ENCODE measurements at regions not wholly inside any gene's neighbourhood (a gene's known extent, or its start where the extent isn't known, plus 50 kb on each side); places are given as distances from the start of the nearest gene placed in this dataset.

DNA sequence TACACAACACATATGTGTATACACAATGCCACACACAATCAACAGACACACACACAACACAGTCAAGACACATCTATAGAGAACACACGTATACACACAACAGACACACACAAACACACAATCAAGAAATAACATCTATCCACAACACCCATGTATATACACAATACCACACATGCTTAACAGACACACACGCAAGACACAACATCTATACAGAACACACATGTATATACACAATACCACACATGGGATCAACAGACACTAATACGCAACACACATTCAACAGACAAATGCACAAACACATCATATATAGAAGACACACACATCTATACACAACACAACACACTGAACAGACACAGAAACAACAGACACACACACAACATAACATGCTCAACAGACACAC, 234.8 kb downstream of the SHOX start:
- no peaks in the 10 kb centered on the region for H3K36me3 Mint-ChIP-seq
- peaks cover 16% of the 10 kb centered on the region for H3K27me3 Mint-ChIP-seq (ENCODE audit: low read depth)
- no peaks in the 10 kb centered on the region for H3K4me1 Mint-ChIP-seq
- no peak for DNase-seq (ENCODE audit: low spot score in 2 of 2, unreplicated experiment in 2 of 2)
- TF ChIP-seq, protein P1, sequence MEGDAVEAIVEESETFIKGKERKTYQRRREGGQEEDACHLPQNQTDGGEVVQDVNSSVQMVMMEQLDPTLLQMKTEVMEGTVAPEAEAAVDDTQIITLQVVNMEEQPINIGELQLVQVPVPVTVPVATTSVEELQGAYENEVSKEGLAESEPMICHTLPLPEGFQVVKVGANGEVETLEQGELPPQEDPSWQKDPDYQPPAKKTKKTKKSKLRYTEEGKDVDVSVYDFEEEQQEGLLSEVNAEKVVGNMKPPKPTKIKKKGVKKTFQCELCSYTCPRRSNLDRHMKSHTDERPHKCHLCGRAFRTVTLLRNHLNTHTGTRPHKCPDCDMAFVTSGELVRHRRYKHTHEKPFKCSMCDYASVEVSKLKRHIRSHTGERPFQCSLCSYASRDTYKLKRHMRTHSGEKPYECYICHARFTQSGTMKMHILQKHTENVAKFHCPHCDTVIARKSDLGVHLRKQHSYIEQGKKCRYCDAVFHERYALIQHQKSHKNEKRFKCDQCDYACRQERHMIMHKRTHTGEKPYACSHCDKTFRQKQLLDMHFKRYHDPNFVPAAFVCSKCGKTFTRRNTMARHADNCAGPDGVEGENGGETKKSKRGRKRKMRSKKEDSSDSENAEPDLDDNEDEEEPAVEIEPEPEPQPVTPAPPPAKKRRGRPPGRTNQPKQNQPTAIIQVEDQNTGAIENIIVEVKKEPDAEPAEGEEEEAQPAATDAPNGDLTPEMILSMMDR (IDR thresholded peaks at IDR 0.05; ENCODE audit: unreplicated experiment) = no peak
- H3K9me3 Mint-ChIP-seq = no peaks in the 10 kb centered on the region
- H3K27ac Mint-ChIP-seq = no peak overlapping the region
- no peak overlapping the region for H3K4me3 Mint-ChIP-seq

DNA sequence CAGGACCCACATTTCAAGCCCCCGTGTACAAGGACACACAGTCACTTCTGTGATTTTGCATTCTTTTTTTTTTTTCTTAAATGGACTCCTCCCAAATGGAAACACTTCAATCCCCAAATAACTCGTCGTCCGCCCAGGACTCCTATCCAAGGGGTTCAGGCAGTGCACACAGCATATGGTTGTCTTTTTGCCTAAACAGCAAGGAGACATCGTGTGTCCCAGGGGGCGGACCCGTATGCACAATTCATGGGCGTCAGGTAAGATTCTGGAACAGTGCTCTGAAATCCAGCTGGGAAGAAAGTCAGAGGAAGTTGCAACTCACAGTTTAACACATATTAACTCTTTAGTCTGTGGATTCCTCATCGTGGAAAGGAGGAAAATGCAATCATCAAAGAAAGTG, 231.3 kb downstream of the SHOX start:
- Mint-ChIP-seq H3K27me3 (ENCODE audit: low read depth) (no peaks in the 10 kb centered on the region), H3K36me3 (no peaks in the 10 kb centered on the region), H3K27ac (no peak overlapping the region), H3K9me3 (peaks cover 5% of the 10 kb centered on the region), H3K4me1 (peaks cover 7% of the 10 kb centered on the region), H3K4me3 (no peak overlapping the region)
- TF ChIP-seq, protein P1 (IDR thresholded peaks at IDR 0.05; ENCODE audit: unreplicated experiment) = no peak
- DNase-seq (ENCODE audit: low spot score in 2 of 2, unreplicated experiment in 2 of 2) = no peak

DNA sequence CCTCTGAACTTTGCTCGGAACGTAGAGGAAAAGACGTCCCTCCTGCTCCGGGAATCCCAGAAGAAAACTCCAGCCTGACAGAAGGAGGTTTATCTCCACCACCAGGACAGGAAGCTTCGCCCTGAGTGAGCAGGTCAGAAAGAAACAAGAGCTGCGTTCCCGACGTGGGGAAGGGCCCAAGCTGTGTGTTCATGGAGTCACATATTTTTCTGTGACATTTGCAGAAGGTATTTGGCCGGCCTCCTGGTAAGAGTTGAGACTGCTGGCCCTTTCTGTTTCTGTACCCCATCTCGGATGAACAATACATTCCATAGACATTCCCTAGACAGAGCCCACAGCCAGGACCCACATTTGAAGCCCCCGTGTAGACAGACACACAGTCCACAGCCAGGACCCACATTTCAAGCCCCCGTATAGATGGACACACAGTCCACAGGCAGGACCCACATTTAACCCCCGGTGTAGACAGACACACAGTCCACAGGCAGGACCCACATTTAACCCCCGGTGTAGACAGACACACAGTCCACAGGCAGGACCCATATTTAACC, 230.8 kb downstream of the SHOX start:
- no peaks in the 10 kb centered on the region for H3K36me3 Mint-ChIP-seq
- H3K27ac Mint-ChIP-seq = no peak overlapping the region
- H3K27me3 Mint-ChIP-seq (ENCODE audit: low read depth) = no peaks in the 10 kb centered on the region
- H3K4me1 Mint-ChIP-seq = peaks cover 8% of the 10 kb centered on the region
- peaks cover 5% of the 10 kb centered on the region for H3K9me3 Mint-ChIP-seq
- H3K4me3 Mint-ChIP-seq = no peak overlapping the region
- TF ChIP-seq, protein P1 (IDR thresholded peaks at IDR 0.05; ENCODE audit: unreplicated experiment) = no peak
- no peak for DNase-seq (ENCODE audit: low spot score in 2 of 2, unreplicated experiment in 2 of 2)

DNA sequence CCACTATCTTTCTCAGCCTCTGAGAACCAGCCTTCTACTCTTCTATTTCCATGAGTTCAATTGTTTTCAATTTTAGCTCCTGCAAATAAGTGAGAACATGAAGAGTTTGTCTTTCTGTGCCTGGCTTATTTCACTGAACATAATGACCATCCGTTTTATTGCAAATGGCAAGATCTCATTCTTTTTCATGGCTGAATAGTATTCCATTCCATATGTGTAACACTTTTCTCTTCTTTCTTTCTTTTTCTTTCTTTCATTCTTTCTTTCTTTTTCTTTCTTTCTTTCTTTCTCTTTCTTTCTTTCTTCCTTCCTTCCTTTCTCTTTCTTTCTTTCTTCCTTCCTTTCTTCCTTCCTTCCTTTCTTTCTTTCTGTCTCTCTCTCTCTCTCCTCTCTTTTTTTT, 228.7 kb downstream of the SHOX start:
- no peak for DNase-seq (ENCODE audit: low spot score in 2 of 2, unreplicated experiment in 2 of 2)
- peaks cover 5% of the 10 kb centered on the region for H3K9me3 Mint-ChIP-seq
- no peak overlapping the region for H3K4me3 Mint-ChIP-seq
- H3K36me3 Mint-ChIP-seq = no peaks in the 10 kb centered on the region
- peaks cover 6% of the 10 kb centered on the region for H3K27me3 Mint-ChIP-seq (ENCODE audit: low read depth)
- TF ChIP-seq, protein P1 (IDR thresholded peaks at IDR 0.05; ENCODE audit: unreplicated experiment) = no peak
- peaks cover 8% of the 10 kb centered on the region for H3K4me1 Mint-ChIP-seq
- H3K27ac Mint-ChIP-seq = no peak overlapping the region

DNA sequence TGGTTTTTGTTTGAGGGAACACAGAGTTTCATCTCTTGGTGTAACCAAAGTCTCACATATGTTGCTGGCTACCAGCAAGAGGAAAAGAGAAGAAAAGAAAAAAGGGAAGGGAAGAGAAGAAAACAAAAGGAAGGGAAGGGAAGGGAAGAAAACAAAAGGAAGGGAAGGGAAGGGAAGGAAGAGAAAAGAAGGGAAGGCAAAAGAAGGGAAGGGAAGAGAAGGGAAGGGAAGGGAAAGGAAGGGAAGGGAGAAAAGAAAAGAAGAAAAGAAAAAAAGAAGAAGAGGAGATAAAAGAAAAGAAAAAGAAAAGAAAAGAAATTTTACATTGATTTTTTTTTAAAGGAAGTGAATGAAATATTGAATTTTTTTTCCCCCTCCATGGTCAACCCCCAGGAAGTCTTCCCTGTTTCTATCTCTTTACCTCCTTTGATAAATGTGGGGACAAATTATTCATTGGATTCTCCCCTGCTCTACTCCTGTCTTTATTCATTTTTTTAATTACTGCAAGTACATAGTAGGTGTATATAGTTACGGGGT, 228.0 kb downstream of the SHOX start:
- no peak overlapping the region for H3K4me3 Mint-ChIP-seq
- peaks cover 6% of the 10 kb centered on the region for H3K27me3 Mint-ChIP-seq (ENCODE audit: low read depth)
- DNase-seq (ENCODE audit: low spot score in 2 of 2, unreplicated experiment in 2 of 2) = no peak
- TF ChIP-seq, protein P1 (IDR thresholded peaks at IDR 0.05; ENCODE audit: unreplicated experiment) = no peak
- no peaks in the 10 kb centered on the region for H3K36me3 Mint-ChIP-seq
- H3K9me3 Mint-ChIP-seq = peaks cover 5% of the 10 kb centered on the region
- H3K27ac Mint-ChIP-seq = no peak overlapping the region
- H3K4me1 Mint-ChIP-seq = peaks cover 8% of the 10 kb centered on the region
